Left renal cortex interstitium (tissue), 4 donors: ENCODE measurements at regions not wholly inside any gene's neighbourhood (a gene's known extent, or its start where the extent isn't known, plus 50 kb on each side); places are given as distances from the start of the nearest gene placed in this dataset.

Source experiments
- DNase-seq, 4 donors: peaks; one replicate each; pipeline ENCODE4 v3.0.0-alpha.2; 2013; ENCODE audit warnings: low read depth in 4 of 4, low spot score in 2 of 4, missing footprints in 1 of 4

GRCh38 chr2:2536416-2537056 lies 205.5 kb upstream of the MYT1L start:
- no peak for DNase-seq

GRCh38 chr2:2530334-2530733 lies 199.3 kb upstream of the MYT1L start:
- no peak for DNase-seq

GRCh38 chr2:2528846-2529245 lies 197.8 kb upstream of the MYT1L start:
- no peak for DNase-seq

GRCh38 chr2:2527148-2527547 lies 196.1 kb upstream of the MYT1L start:
- DNase-seq, result no peak

GRCh38 chr2:2524348-2524941 lies 193.4 kb upstream of the MYT1L start:
- no peak for DNase-seq

GRCh38 chr2:2523461-2524347 lies 192.6 kb upstream of the MYT1L start:
- no peak for DNase-seq

GRCh38 chr2:2520401-2520811 lies 189.3 kb upstream of the MYT1L start:
- no peak for DNase-seq

GRCh38 chr2:2519381-2519780 lies 188.3 kb upstream of the MYT1L start:
- DNase-seq, result no peak

GRCh38 chr2:2517399-2517798 lies 186.3 kb upstream of the MYT1L start:
- no peak for DNase-seq

- DNase-seq, result no peak
Measured at GRCh38 chr2:2516386-2516785, 185.3 kb upstream of the MYT1L start.

- DNase-seq, result no peak
Measured at GRCh38 chr2:2512931-2513330, 181.9 kb upstream of the MYT1L start.

GRCh38 chr2:2507417-2507997 lies 176.4 kb upstream of the MYT1L start:
- no peak for DNase-seq

GRCh38 chr2:2506536-2506935 lies 175.5 kb upstream of the MYT1L start:
- no peak for DNase-seq

GRCh38 chr2:2505604-2506003 lies 174.5 kb upstream of the MYT1L start:
- DNase-seq, result no peak

- no peak for DNase-seq
Measured at GRCh38 chr2:2503864-2504418, 172.9 kb upstream of the MYT1L start.

GRCh38 chr2:2502201-2502549 lies 171.1 kb upstream of the MYT1L start:
- no peak for DNase-seq

- DNase-seq, result no peak
Measured at GRCh38 chr2:2501454-2502200, 170.6 kb upstream of the MYT1L start.

GRCh38 chr2:2495606-2496005 lies 164.5 kb upstream of the MYT1L start:
- no peak for DNase-seq

GRCh38 chr2:2493496-2493895 lies 162.4 kb upstream of the MYT1L start:
- DNase-seq, result no peak

- DNase-seq, result no peak
Measured at GRCh38 chr2:2492800-2493199, 161.7 kb upstream of the MYT1L start.
